Vagina (tissue), 2 donors: ENCODE measurements at regions not wholly inside any gene's neighbourhood (a gene's known extent, or its start where the extent isn't known, plus 50 kb on each side); places are given as distances from the start of the nearest gene placed in this dataset.

Source experiments
- DNase-seq, 2 donors: peaks; one replicate each; pipeline ENCODE4 v3.0.0-alpha.2; 2017; ENCODE audit errors: extremely low spot score in 2 of 2
- H3K27ac ChIP-seq: fragments of 200-600 bp; sonication (generic); one replicate; pipeline ENCODE4 v1.5.1; 2019
- H3K27me3 ChIP-seq: fragments of 200-600 bp; sonication (generic); one replicate; pipeline ENCODE4 v1.5.1; 2019
- H3K36me3 ChIP-seq, 2 donors: fragments of 200-600 bp; sonication (generic); one replicate each; pipeline ENCODE4 v1.5.1; 2017 to 2019
- H3K4me1 ChIP-seq: fragments of 200-600 bp; sonication (generic); one replicate; pipeline ENCODE4 v1.5.1; 2019
- H3K4me3 ChIP-seq, 2 donors: fragments of 200-600 bp; sonication (generic); 1 replicate in 1 of 2; 2 replicates in 1 of 2; pipeline ENCODE4 v1.5.1; 2016 to 2019
- H3K9me3 ChIP-seq: fragments of 200-600 bp; sonication (generic); one replicate; pipeline ENCODE4 v1.5.1; 2019
- CTCF ChIP-seq, 3 experiments: fragments of 450-650 bp in 2 of 3; fragments of 200-600 bp in 1 of 3; sonication (generic) in 1 of 3; IDR thresholded peaks; one replicate each; pipeline ENCODE4 v1.5.1; 2017 to 2019; ENCODE audit warnings: antibody characterized with exemption in 3 of 3, mild to moderate bottlenecking in 2 of 3, moderate library complexity in 2 of 3
- POLR2A ChIP-seq, 2 donors: fragments of 450-650 bp; IDR thresholded peaks; one replicate each; pipeline ENCODE4 v1.6.1; 2017; ENCODE audit warnings: antibody characterized with exemption in 2 of 2, mild to moderate bottlenecking in 2 of 2, moderate library complexity in 2 of 2
- POLR2AphosphoS5 ChIP-seq, 2 donors: sonication (generic); formaldehyde crosslinking; IDR thresholded peaks; one replicate each; pipeline ENCODE4 v1.9.0; 2017; ENCODE audit warnings: antibody characterized with exemption in 2 of 2, mild to moderate bottlenecking in 2 of 2, low read depth in 1 of 2; ENCODE audit not compliant: insufficient read depth in 1 of 2
- intact Hi-C: fragments of 100-400 bp; cut with DNase I; formaldehyde crosslinking; loops from one replicate; pipeline ENCODE4 v1.15.1; 2023

GRCh38 chr5:125549322-125549911 lies 803.0 kb upstream of the ZNF608 start:
- TF ChIP-seq POLR2AphosphoS5 (IDR thresholded peaks at IDR 0.05; ENCODE audit: insufficient read depth in 1 of 2, low read depth in 1 of 2) (no peak), CTCF (IDR thresholded peaks at IDR 0.05) (no peak), POLR2A (IDR thresholded peaks at IDR 0.05) (no peak)
- Histone ChIP-seq H3K4me3 (no peak overlapping the region), H3K27me3 (no peaks in the 10 kb centered on the region), H3K27ac (no peak overlapping the region), H3K9me3 (no peaks in the 10 kb centered on the region), H3K36me3 (no peaks in the 10 kb centered on the region), H3K4me1 (peaks cover 8% of the 10 kb centered on the region)
- intact Hi-C loops = no loop called here
- DNase-seq = no peak

- DNase-seq = no peak
- TF ChIP-seq POLR2AphosphoS5 (IDR thresholded peaks at IDR 0.05; ENCODE audit: insufficient read depth in 1 of 2, low read depth in 1 of 2) = no peak
- no peak for TF ChIP-seq POLR2A (IDR thresholded peaks at IDR 0.05)
- no peak for TF ChIP-seq CTCF (IDR thresholded peaks at IDR 0.05)
- intact Hi-C loops = no loop called here
- Histone ChIP-seq H3K27ac (no peak overlapping the region), H3K9me3 (no peaks in the 10 kb centered on the region), H3K36me3 (no peaks in the 10 kb centered on the region), H3K4me1 (peaks cover 8% of the 10 kb centered on the region), H3K27me3 (no peaks in the 10 kb centered on the region), H3K4me3 (no peak overlapping the region)
Observed at GRCh38 chr5:125550274-125550673, 803.8 kb upstream of the ZNF608 start.

- peaks cover 8% of the 10 kb centered on the region for H3K4me1 ChIP-seq
- intact Hi-C loops = no loop called here
- no peaks in the 10 kb centered on the region for H3K36me3 ChIP-seq
- H3K27ac ChIP-seq = no peak overlapping the region
- H3K27me3 ChIP-seq = no peaks in the 10 kb centered on the region
- no peak overlapping the region for H3K4me3 ChIP-seq
- no peak for TF ChIP-seq POLR2A (IDR thresholded peaks at IDR 0.05)
- no peak for DNase-seq
- no peaks in the 10 kb centered on the region for H3K9me3 ChIP-seq
Observed at GRCh38 chr5:125551246-125551645, 804.8 kb upstream of the ZNF608 start.

GRCh38 chr5:125551797-125552196 lies 805.4 kb upstream of the ZNF608 start:
- no peaks in the 10 kb centered on the region for H3K36me3 ChIP-seq
- intact Hi-C loops = no loop called here
- H3K4me3 ChIP-seq = no peak overlapping the region
- DNase-seq = no peak
- H3K27me3 ChIP-seq = no peaks in the 10 kb centered on the region
- no peak overlapping the region for H3K27ac ChIP-seq
- TF ChIP-seq CTCF (IDR thresholded peaks at IDR 0.05) (no peak), POLR2A (IDR thresholded peaks at IDR 0.05) (no peak), POLR2AphosphoS5 (IDR thresholded peaks at IDR 0.05; ENCODE audit: insufficient read depth in 1 of 2, low read depth in 1 of 2) (no peak)
- H3K4me1 ChIP-seq = peaks cover 8% of the 10 kb centered on the region
- H3K9me3 ChIP-seq = no peaks in the 10 kb centered on the region

GRCh38 chr5:125552486-125552885 lies 806.0 kb upstream of the ZNF608 start:
- peaks cover 8% of the 10 kb centered on the region for H3K4me1 ChIP-seq
- no peaks in the 10 kb centered on the region for H3K27me3 ChIP-seq
- H3K27ac ChIP-seq = no peak overlapping the region
- H3K36me3 ChIP-seq = no peaks in the 10 kb centered on the region
- TF ChIP-seq CTCF (IDR thresholded peaks at IDR 0.05) (no peak), POLR2AphosphoS5 (IDR thresholded peaks at IDR 0.05; ENCODE audit: insufficient read depth in 1 of 2, low read depth in 1 of 2) (no peak), POLR2A (IDR thresholded peaks at IDR 0.05) (no peak)
- DNase-seq = no peak
- no peak overlapping the region for H3K4me3 ChIP-seq
- intact Hi-C loops = no loop called here
- H3K9me3 ChIP-seq = no peaks in the 10 kb centered on the region
